Endothelial cell of umbilical vein (primary cell): ENCODE measurements at regions not wholly inside any gene's neighbourhood (a gene's known extent, or its start where the extent isn't known, plus 50 kb on each side); places are given as distances from the start of the nearest gene placed in this dataset.

Experiments
- BruUV-seq: library from RNA; stranded (reverse); fragments of 400-500 nt; replicated peaks from 2 replicates; lab custom pipeline; 2021; lab: Mats Ljungman, UMichigan
- CTCF ChIA-PET: fragments of 300-600, 350-600 bp; sonication (Branson Sonifier 250); formaldehyde crosslinking; loops from one replicate; lab custom pipeline; 2021; ENCODE audit warnings: antibody characterized with exemption, inconsistent platforms; lab: Charles Lee
- POLR2A ChIA-PET: fragments of 300-600, 350-600 bp; sonication (Branson Sonifier 250); formaldehyde crosslinking; loops from one replicate; lab custom pipeline; 2021; ENCODE audit warnings: antibody characterized with exemption, inconsistent platforms; lab: Charles Lee
- DNase-seq: peaks from one replicate; pipeline ENCODE4 v3.0.0-alpha.2; 2011; ENCODE audit warnings: low read depth, low spot score
- FAIRE-seq: peaks from 2 replicates; lab custom pipeline; 2011; peaks lifted over from hg19 to GRCh38; lab: Jason Lieb, UNC
- H2AFZ ChIP-seq: 2 replicates; pipeline ENCODE4 v1.6.0; 2012; ENCODE audit warnings: low read depth, low read length, control low read depth, inconsistent platforms
- H3K27ac ChIP-seq: 2 replicates; pipeline ENCODE4 v1.5.1; 2011; ENCODE audit warnings: low read depth, mild to moderate bottlenecking, control low read depth, low read length, moderate library complexity; ENCODE audit not compliant: insufficient read depth
- H3K27me3 ChIP-seq, 2 experiments: 2 replicates each; pipeline versions ENCODE4 v1.6.0 to v1.6.1; 2011; ENCODE audit warnings: low read length in 2 of 2, mixed read lengths in 1 of 2; ENCODE audit not compliant: control insufficient read depth in 2 of 2, insufficient read depth in 2 of 2
- H3K36me3 ChIP-seq, 2 experiments: 2 replicates in 1 of 2; 3 replicates in 1 of 2; pipeline ENCODE4 v1.5.1; 2011; ENCODE audit warnings: low read length in 2 of 2, mild to moderate bottlenecking in 1 of 2, moderate library complexity in 1 of 2; ENCODE audit not compliant: control insufficient read depth in 2 of 2, insufficient read depth in 2 of 2; ENCODE audit errors: extremely low read depth in 1 of 2
- H3K4me1 ChIP-seq: 3 replicates; pipeline ENCODE4 v1.5.1; 2011; ENCODE audit warnings: mild to moderate bottlenecking, low read length; ENCODE audit not compliant: control insufficient read depth, insufficient read depth; ENCODE audit errors: extremely low read depth
- H3K4me2 ChIP-seq: 2 replicates; pipeline ENCODE4 v1.6.1; 2011; ENCODE audit warnings: low read length, control low read depth, mixed read lengths; ENCODE audit not compliant: insufficient read depth
- H3K4me3 ChIP-seq, 3 experiments: fragments of 200-600 bp in 1 of 3; sonication (generic), shearing (Covaris generic) in 1 of 3; replicated peaks in 1 of 3; 2 replicates each; pipeline ENCODE4 v1.5.1; 2011 to 2016; ENCODE audit warnings: control low read depth in 3 of 3, low read length in 3 of 3, mild to moderate bottlenecking in 2 of 3, inconsistent platforms in 1 of 3, low read depth in 1 of 3, moderate library complexity in 1 of 3; ENCODE audit not compliant: insufficient read depth in 1 of 3
- H3K79me2 ChIP-seq: 2 replicates; pipeline ENCODE4 v1.6.0; 2012; ENCODE audit warnings: low read length, inconsistent platforms; ENCODE audit not compliant: control insufficient read depth, insufficient read depth
- H3K9ac ChIP-seq: replicated peaks from 2 replicates; pipeline ENCODE3; 2011; ENCODE audit warnings: low read length, control low read depth; ENCODE audit not compliant: insufficient read depth; ENCODE audit errors: extremely low read depth
- H3K9me1 ChIP-seq: replicated peaks from 3 replicates; pipeline ENCODE4 v1.6.0; 2011; ENCODE audit warnings: mild to moderate bottlenecking, low read length; ENCODE audit not compliant: control insufficient read depth, insufficient read depth; ENCODE audit errors: extremely low read depth
- H3K9me3 ChIP-seq: replicated peaks from 2 replicates; pipeline ENCODE4 v1.5.1; 2012; ENCODE audit warnings: low read length, inconsistent platforms; ENCODE audit not compliant: control insufficient read depth, insufficient read depth
- H4K20me1 ChIP-seq: replicated peaks from 2 replicates; pipeline ENCODE3; 2011; ENCODE audit warnings: mild to moderate bottlenecking, low read length; ENCODE audit not compliant: control insufficient read depth, insufficient read depth; ENCODE audit errors: extremely low read depth
- EZH2 ChIP-seq: IDR thresholded peaks from 2 replicates; pipeline ENCODE4 v1.6.1; 2012; ENCODE audit warnings: borderline replicate concordance, low read depth, mild to moderate bottlenecking, moderate library complexity, low read length, inconsistent platforms; ENCODE audit not compliant: severe bottlenecking
- FOS ChIP-seq: IDR thresholded peaks from 2 replicates; pipeline ENCODE4 v1.6.1; 2011; ENCODE audit warnings: mild to moderate bottlenecking, low read length, moderate library complexity, borderline replicate concordance; ENCODE audit not compliant: insufficient read depth
- GATA2 ChIP-seq: IDR thresholded peaks from 2 replicates; pipeline ENCODE4 v1.7.0; 2011; ENCODE audit warnings: low read depth, mild to moderate bottlenecking, moderate library complexity, mixed read lengths, low read length; ENCODE audit not compliant: insufficient read length, insufficient read depth
- JUN ChIP-seq: IDR thresholded peaks from 2 replicates; pipeline ENCODE4 v1.6.1; 2011; ENCODE audit warnings: borderline replicate concordance, low read depth; ENCODE audit not compliant: insufficient read length, insufficient read depth
- MYC ChIP-seq: IDR thresholded peaks from one replicate; pipeline ENCODE4 v1.6.1; 2011; ENCODE audit warnings: mild to moderate bottlenecking, low read depth, low read length
- POLR2A ChIP-seq: IDR thresholded peaks from 2 replicates; pipeline ENCODE4 v1.6.1; 2012; ENCODE audit warnings: low read depth, mild to moderate bottlenecking, control low read depth, low read length
- POLR2AphosphoS5 ChIP-seq: IDR thresholded peaks from 2 replicates; pipeline ENCODE4 v1.6.1; 2012; ENCODE audit warnings: low read depth, mild to moderate bottlenecking, control low read depth, low read length, moderate library complexity; ENCODE audit not compliant: insufficient read depth
- dilution Hi-C: fragments of 300-500 bp; cut with MboI; formaldehyde crosslinking; loops from one replicate; pipeline ENCODE4 v1.15.0; 2019; ENCODE audit warnings: low sequenced_read_pairs; ENCODE audit not compliant: extremely low pct_ligation_motif_present
- intact Hi-C: fragments of 100-400 bp; cut with micrococcal nuclease; formaldehyde crosslinking; loops from one replicate; pipeline ENCODE4 v1.10.0; 2022
- TF ChIP-seq, protein P1 (sequence below), 2 donors: IDR thresholded peaks; 1 replicate in 1 of 2; 2 replicates in 1 of 2; pipeline ENCODE4 v1.5.1; 2011; ENCODE audit warnings: low read length in 2 of 2, mild to moderate bottlenecking in 2 of 2, moderate library complexity in 2 of 2, control low read depth in 1 of 2, inconsistent platforms in 1 of 2, low read depth in 1 of 2; ENCODE audit not compliant: insufficient read depth in 1 of 2; ENCODE audit errors: extremely low read depth in 1 of 2
- TF ChIP-seq, protein P2 (sequence below): IDR thresholded peaks from 2 replicates; pipeline ENCODE4 v1.6.1; 2011; ENCODE audit not compliant: insufficient read depth, insufficient read length

- Histone ChIP-seq H3K4me1 (no peaks in the 10 kb centered on the region), H3K27ac (no peak overlapping the region), H3K27me3 (no peaks in the 10 kb centered on the region), H4K20me1 (no peaks in the 10 kb centered on the region), H3K4me3 (no peak overlapping the region), H3K4me2 (no peak overlapping the region), H3K36me3 (no peaks in the 10 kb centered on the region), H3K79me2 (no peaks in the 10 kb centered on the region), H3K9ac (no peak overlapping the region), H2AFZ (no peak overlapping the region), H3K9me3 (no peaks in the 10 kb centered on the region), H3K9me1 (no peaks in the 10 kb centered on the region)
- ChIA-PET POLR2A (no interaction called here), CTCF (no interaction called here)
- no TSS peak for BruUV-seq
- TF ChIP-seq FOS (no peak), POLR2AphosphoS5 (no peak), MYC (no peak), EZH2 (no peak), POLR2A (no peak), JUN (no peak), GATA2 (no peak)
- TF ChIP-seq, protein P1, sequence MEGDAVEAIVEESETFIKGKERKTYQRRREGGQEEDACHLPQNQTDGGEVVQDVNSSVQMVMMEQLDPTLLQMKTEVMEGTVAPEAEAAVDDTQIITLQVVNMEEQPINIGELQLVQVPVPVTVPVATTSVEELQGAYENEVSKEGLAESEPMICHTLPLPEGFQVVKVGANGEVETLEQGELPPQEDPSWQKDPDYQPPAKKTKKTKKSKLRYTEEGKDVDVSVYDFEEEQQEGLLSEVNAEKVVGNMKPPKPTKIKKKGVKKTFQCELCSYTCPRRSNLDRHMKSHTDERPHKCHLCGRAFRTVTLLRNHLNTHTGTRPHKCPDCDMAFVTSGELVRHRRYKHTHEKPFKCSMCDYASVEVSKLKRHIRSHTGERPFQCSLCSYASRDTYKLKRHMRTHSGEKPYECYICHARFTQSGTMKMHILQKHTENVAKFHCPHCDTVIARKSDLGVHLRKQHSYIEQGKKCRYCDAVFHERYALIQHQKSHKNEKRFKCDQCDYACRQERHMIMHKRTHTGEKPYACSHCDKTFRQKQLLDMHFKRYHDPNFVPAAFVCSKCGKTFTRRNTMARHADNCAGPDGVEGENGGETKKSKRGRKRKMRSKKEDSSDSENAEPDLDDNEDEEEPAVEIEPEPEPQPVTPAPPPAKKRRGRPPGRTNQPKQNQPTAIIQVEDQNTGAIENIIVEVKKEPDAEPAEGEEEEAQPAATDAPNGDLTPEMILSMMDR (IDR thresholded peaks at IDR 0.05; ENCODE audit: extremely low read depth in 1 of 2, insufficient read depth in 1 of 2, low read depth in 1 of 2, low read length in 2 of 2) = no peak
- TF ChIP-seq, protein P2, sequence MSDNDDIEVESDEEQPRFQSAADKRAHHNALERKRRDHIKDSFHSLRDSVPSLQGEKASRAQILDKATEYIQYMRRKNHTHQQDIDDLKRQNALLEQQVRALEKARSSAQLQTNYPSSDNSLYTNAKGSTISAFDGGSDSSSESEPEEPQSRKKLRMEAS = no peak
- no peak for FAIRE-seq
- dilution Hi-C loops = no loop called here
- DNase-seq = no peak
- intact Hi-C loops = no loop called here
Measured at GRCh38 chr21:21662776-21663175, 664.6 kb downstream of the NCAM2 start.
